ENCODE measurements at regions not wholly inside any gene's neighbourhood (a gene's known extent, or its start where the extent isn't known, plus 50 kb on each side); places are given as distances from the start of the nearest gene placed in this dataset.

DNA sequence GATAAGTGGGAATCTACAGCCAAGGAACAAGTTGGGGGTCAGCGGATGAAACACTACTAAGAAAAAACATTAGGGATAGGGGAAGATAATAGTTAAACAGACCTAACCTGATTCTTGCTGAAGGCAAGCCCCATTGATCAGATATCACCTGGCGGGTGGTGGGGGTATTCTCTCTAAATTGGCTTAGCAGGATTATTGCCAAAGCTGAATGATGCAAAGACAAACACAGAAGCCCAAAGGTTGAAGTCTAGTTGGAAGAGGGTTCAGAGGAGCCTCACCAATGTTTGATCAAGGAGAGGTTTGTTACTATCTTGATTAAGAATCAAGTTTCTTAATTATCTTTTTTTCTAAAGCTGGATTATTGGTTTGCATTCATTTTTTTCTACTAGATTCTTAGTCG, 371.9 kb upstream of the CNTN4 start:
- Mint-ChIP-seq H3K4me1 (ENCODE audit: low read depth, unreplicated experiment) (no peaks in the 10 kb centered on the region), H3K36me3 (ENCODE audit: unreplicated experiment) (no peaks in the 10 kb centered on the region), H3K4me3 (ENCODE audit: unreplicated experiment) (no peak overlapping the region), H3K27me3 (ENCODE audit: unreplicated experiment) (no peaks in the 10 kb centered on the region), H3K27ac (ENCODE audit: unreplicated experiment) (no peak overlapping the region), H3K9me3 (ENCODE audit: unreplicated experiment) (peaks cover 2% of the 10 kb centered on the region)
- no peak for TF ChIP-seq CTCF (IDR thresholded peaks at IDR 0.05; ENCODE audit: partially characterized antibody, unreplicated experiment)
- no peak for DNase-seq

DNA sequence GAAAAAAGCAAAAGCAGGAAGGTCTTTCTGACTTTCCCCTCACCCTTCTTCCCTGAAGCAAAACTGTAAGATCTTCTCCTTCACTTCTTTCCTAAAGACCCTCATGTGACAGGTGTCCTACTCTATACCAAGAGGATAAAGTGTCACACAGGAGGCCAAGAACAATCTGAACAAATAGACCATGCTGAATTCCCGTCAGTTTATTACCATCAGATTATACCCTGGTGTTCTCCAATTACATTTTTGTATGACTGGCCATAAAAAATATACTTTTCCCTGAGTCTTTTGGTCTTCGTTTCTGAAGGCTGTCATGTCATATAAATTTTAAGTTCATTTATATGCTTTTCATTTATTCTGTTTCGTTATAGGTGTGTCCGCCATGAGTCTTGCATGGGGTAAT, 371.4 kb upstream of the CNTN4 start:
- Mint-ChIP-seq H3K27ac (ENCODE audit: unreplicated experiment) (no peak overlapping the region), H3K36me3 (ENCODE audit: unreplicated experiment) (no peaks in the 10 kb centered on the region), H3K27me3 (ENCODE audit: unreplicated experiment) (no peaks in the 10 kb centered on the region), H3K4me1 (ENCODE audit: low read depth, unreplicated experiment) (no peaks in the 10 kb centered on the region), H3K4me3 (ENCODE audit: unreplicated experiment) (no peak overlapping the region), H3K9me3 (ENCODE audit: unreplicated experiment) (peaks cover 2% of the 10 kb centered on the region)
- TF ChIP-seq CTCF (IDR thresholded peaks at IDR 0.05; ENCODE audit: partially characterized antibody, unreplicated experiment), result no peak
- no peak for DNase-seq

DNA sequence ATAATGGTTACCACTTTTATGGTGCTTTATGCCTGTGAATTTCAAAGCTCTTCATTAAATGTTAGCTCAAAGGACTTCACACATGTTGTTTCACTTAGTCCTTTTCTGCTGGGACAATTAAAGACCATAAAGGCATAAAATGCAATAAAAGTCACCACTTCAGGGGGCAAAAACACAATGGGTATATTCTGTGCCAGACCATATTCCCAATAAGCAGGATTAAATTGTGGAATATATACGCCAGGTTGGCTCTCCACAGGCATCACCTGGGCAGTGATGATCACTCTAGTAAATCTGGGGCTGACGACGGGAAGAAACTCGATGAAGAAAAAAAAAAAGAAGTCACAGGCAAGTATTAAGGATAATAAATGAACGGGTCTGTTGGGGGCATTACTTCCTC, 370.2 kb upstream of the CNTN4 start:
- H3K27ac Mint-ChIP-seq (ENCODE audit: unreplicated experiment), result no peak overlapping the region
- H3K4me1 Mint-ChIP-seq (ENCODE audit: low read depth, unreplicated experiment), result no peaks in the 10 kb centered on the region
- H3K27me3 Mint-ChIP-seq (ENCODE audit: unreplicated experiment), result no peaks in the 10 kb centered on the region
- H3K4me3 Mint-ChIP-seq (ENCODE audit: unreplicated experiment), result no peak overlapping the region
- no peak for DNase-seq
- H3K9me3 Mint-ChIP-seq (ENCODE audit: unreplicated experiment), result peaks cover 2% of the 10 kb centered on the region
- TF ChIP-seq CTCF (IDR thresholded peaks at IDR 0.05; ENCODE audit: partially characterized antibody, unreplicated experiment), result no peak
- no peaks in the 10 kb centered on the region for H3K36me3 Mint-ChIP-seq (ENCODE audit: unreplicated experiment)

GRCh38 chr3:1734494-1735122, 364.1 kb upstream of the CNTN4 start:
- H3K27ac Mint-ChIP-seq (ENCODE audit: unreplicated experiment), result no peak overlapping the region
- no peak for TF ChIP-seq CTCF (IDR thresholded peaks at IDR 0.05; ENCODE audit: partially characterized antibody, unreplicated experiment)
- peaks cover 2% of the 10 kb centered on the region for H3K9me3 Mint-ChIP-seq (ENCODE audit: unreplicated experiment)
- H3K4me3 Mint-ChIP-seq (ENCODE audit: unreplicated experiment), result no peak overlapping the region
- no peaks in the 10 kb centered on the region for H3K36me3 Mint-ChIP-seq (ENCODE audit: unreplicated experiment)
- DNase-seq, result no peak
- no peaks in the 10 kb centered on the region for H3K4me1 Mint-ChIP-seq (ENCODE audit: low read depth, unreplicated experiment)
- no peaks in the 10 kb centered on the region for H3K27me3 Mint-ChIP-seq (ENCODE audit: unreplicated experiment)

- DNase-seq, result no peak
- H3K9me3 Mint-ChIP-seq (ENCODE audit: unreplicated experiment), result no peaks in the 10 kb centered on the region
These were observed 346.5 kb upstream of the CNTN4 start for GRCh38 chr3:1752205-1752604.

More at GRCh38 chr3:1752205-1752604, 346.5 kb upstream of the CNTN4 start:
- Mint-ChIP-seq H3K27me3 (ENCODE audit: unreplicated experiment) (no peaks in the 10 kb centered on the region), H3K27ac (ENCODE audit: unreplicated experiment) (no peak overlapping the region), H3K4me3 (ENCODE audit: unreplicated experiment) (no peak overlapping the region), H3K4me1 (ENCODE audit: low read depth, unreplicated experiment) (no peaks in the 10 kb centered on the region), H3K36me3 (ENCODE audit: unreplicated experiment) (peaks cover 6% of the 10 kb centered on the region)
- no peak for TF ChIP-seq CTCF (IDR thresholded peaks at IDR 0.05; ENCODE audit: partially characterized antibody, unreplicated experiment)

Data from glutamatergic neuron (in vitro differentiated cells).